GM20431 (cell line): ENCODE measurements at regions not wholly inside any gene's neighbourhood (a gene's known extent, or its start where the extent isn't known, plus 50 kb on each side); places are given as distances from the start of the nearest gene placed in this dataset.
"Not testable (repeated sequence)": the region's sequence is repeated elsewhere in the genome, so short reads cannot be mapped to it uniquely, and the experiment has no call there.

ENCODE experiments used
- in situ Hi-C: fragments of 300-500 bp; cut with MseI, MboI; formaldehyde crosslinking; loops from one replicate; pipeline ENCODE4 v1.15.0; 2020; ENCODE audit warnings: low sequenced_read_pairs; ENCODE audit not compliant: unreplicated experiment

DNA sequence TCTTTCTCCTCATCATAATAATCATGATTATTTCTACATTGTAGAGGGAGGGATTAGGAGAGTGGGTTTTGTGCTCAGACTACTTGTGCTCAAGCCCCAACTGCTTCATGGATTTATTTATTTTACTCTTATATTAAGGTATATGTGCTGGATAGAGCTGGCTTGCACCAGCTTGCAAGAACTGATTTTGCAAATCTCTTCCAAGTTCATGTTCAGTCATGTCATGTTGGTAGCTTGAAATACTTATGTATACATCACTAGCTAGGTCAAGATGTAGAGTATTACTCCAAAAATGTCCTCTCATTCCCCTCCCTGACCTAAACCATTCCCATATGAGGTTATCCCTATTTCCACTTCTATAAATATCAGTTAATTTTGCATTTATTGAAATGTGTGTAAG lies 293.9 kb upstream of the RBMS3 start:
- in situ Hi-C loops, result no loop called here

DNA sequence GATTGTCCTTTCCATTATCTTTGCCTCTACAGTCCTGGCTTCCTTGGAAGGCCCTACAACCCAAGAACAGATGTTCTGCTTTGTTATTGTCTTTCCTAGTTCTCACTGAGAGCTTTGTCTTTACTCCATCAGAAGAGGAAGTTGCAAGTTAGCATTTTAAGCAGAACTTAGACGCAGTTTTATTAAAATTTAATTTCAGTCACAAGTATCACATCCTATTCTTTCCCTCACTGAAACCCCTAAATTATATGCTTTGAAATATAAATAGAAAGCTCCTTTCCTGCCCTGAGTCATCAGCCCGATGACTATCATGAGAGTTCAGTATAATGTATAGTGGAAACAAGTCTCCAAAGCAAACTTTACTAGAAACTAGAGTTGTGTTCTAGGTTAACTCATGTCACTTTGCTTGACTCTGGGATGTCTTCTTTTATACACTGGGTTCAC lies 291.2 kb upstream of the RBMS3 start:
- in situ Hi-C loops, result no loop called here

DNA sequence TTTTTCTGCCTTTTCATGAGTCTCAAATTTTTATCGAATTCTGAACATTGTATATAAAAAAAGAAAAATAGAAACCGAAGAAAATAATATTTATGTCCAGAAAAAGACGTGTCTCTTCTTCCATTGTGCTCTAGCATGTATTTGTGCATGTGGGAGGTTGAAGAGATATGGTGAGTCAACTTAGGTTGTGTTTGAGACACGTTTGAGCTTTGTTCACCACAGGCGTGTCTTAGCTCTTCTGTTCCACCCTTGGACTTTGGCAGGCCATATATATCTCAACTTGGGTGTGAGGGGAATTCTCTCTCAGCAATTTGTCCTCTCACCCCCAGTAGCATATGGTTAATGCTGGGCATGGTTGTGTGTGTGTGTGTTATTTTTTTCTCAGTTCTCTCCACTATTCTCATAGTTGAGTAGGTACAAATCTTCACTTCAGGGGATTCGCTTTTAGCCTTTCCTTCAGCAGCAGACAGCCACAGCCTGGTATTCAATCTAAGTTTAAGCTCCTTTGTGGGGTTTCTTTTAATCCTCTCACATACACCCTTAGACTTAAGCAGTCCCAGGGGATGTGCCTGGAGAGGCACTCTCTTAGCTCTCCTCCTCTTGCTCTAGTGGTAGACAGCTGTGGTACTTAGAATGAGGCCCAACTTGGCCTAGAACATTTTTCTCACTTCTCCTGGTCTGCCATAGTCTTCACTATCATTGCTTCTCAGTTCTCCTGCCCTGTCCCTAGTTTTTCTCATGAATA lies 286.5 kb upstream of the RBMS3 start:
- in situ Hi-C loops, result no loop called here

DNA sequence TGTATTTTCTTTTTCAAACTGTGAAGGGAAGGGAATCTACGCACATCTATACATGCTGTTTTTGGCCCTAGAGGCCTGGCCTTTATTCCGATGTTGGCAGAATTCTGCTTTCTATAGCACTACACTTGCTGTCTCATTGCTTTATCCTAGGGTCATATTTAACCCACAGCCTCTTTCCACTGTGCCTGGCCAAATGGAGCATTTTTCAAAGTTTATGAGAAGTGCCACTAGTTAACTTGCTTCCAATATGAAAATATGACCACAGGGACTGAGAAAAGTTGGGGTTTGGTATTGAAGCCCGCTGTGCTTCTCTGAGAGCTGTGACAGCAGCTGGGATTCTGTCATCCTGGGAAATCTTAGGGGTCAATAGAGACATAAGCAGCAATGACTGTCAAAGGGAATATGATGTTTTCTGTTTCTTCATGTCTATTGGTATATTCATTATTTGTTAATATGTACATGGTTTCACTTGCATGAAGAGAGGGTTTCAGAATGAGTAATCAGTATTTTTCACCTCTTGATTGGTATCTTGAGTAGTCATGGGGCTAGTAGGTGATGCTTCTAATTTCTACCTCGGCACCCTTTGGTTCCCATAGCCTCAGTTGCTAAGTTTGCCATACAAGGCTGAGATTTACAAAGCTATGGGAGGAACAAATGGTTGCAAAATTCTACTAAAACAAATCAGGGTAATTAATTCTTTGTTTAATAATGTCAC lies 275.8 kb upstream of the RBMS3 start:
- in situ Hi-C loops, result no loop called here

DNA sequence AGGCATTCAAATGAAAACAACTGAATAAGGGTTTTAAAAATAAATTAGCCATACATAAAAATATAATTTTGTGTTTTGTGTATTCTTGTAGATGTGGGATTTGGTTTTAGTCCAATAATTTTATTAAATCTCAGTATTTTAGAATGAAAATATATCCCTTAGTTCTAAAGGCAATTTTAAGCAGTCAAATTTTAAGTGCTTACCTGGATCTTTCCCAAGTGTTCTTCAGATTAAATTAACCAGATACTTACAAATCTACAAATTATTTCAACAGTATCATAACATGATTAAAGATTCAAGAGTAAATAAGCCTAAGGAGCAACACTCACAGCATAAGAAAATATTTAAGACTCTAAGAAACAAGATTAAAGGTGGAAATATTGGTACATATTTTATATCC lies 275.0 kb upstream of the RBMS3 start:
- in situ Hi-C loops, result no loop called here

DNA sequence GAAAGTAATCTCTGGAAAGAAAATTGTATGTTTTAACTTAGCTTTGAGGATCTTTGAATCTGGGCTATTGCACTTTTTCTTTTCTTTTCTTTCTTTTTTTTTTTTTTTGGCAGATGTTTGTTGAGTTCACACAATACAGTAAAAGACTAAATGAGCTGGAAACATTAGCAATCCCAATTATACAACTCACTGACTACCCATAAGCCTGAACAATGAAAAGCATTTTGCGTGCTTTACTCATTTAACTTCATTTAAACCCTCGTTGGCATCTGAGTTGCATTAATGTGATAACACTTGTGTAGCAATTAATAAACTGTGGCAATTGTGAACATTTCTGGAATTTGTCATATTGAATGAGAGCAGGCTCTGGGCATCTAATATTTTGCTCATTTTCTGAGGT lies 269.4 kb upstream of the RBMS3 start:
- in situ Hi-C loops, result no loop called here

DNA sequence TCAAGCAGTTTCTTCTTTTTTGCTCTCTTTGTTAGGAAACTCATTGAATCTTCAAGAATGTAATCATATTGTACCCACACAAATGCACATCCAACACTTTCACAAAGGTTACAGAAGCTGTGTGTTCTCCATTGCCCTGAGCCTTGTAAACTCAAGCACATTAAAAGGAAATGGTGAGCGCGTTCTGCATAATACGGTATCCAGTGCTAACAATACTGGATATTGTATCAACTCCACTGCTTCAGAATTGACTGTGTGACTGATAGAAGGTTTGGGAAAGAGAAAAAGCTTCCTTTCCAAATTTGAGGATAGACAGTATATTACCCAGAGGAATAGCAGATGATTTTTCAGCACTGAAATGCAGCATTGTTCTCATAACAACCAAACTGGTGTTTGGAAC lies 268.9 kb upstream of the RBMS3 start:
- in situ Hi-C loops, result no loop called here

DNA sequence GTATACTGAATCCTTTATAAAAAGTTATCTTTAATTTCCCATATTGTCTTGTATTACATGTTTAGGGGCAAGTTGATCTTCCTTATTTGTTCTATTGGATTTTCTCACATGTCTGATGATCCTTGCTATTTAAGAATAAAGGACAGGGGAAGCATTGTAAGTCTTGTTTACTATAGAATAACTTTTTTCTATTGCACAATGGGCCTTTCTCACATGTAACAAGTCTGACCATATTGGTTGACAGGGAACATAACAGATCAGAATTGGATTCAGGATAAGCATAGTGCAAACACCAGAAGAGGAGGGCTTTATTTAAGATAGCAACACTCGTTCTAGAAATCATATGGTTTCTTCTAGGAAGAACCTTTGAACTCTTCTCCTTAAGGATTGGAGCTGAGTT lies 257.9 kb upstream of the RBMS3 start:
- in situ Hi-C loops, result no loop called here

DNA sequence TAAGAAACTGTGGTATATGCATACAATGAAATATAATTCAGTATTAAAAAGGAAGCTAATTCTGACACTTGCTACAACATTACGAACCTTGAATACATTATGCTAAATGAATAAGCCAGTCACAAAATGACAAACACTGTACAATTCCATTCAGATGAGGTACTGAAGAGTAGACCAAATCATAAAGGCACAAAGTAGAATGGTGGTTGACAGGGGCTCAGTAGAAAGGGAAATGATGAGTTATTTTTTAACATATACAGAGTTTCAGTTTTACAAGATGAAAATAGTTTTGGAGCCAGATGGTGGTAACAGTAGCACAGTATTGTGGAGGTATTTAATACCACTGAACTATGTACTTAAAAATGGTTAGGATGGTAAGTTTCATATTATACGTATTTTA lies 254.6 kb upstream of the RBMS3 start:
- in situ Hi-C loops, result no loop called here

DNA sequence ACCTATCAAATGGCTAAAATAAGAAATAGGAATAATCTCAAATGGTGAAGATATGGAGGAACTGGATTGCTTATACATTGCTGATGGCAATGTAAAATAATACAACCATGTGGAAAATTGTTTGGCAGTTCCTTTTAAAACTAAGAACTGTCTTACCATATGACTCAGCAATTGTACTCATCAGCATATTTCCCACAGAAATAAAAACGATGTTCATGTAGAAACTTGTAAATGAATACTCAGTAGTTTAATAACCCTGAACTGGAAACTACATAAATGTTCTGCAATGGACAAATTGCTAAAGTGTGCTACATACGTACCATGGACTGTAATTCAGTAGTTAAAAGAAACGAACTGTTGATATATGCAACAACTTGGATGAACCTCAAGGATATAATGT lies 253.9 kb upstream of the RBMS3 start:
- in situ Hi-C loops, result no loop called here

DNA sequence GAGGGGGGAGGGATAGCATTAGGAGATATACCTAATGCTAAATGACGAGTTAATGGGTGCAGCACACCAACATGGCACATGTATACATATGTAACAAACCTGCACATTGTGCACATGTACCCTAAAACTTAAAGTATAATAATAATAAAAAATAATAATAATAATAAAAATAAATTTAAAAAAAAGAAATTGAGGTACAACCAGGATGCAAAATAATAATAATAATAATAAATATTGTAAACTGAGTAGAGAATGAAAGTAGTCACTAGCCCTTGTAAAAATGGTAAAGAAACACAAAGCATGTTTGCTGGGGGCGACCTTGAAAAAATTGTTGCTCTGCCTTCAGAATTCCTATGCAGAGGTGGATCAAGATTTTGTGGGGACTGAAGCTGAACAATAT lies 249.7 kb upstream of the RBMS3 start:
- in situ Hi-C loops, result not testable (repeated sequence)

DNA sequence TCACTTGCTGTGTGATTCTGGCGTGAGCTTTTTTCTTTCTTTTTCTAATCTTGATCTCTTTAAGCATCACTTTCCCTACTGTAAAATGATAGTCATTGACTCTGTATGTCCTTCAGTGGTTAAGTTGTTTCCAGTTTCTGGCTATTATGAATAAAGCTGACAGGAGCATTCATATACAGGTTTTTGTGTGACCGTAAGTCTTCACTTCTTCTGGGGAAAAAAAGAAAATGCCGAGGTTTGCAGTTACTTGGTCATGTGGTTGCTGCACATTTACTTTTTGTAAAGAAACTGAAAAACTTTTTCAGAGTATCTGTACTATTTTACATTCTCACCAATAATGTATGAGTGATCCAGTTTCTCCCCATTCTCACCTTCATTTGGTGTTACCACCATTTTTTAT lies 247.4 kb upstream of the RBMS3 start:
- in situ Hi-C loops, result no loop called here

DNA sequence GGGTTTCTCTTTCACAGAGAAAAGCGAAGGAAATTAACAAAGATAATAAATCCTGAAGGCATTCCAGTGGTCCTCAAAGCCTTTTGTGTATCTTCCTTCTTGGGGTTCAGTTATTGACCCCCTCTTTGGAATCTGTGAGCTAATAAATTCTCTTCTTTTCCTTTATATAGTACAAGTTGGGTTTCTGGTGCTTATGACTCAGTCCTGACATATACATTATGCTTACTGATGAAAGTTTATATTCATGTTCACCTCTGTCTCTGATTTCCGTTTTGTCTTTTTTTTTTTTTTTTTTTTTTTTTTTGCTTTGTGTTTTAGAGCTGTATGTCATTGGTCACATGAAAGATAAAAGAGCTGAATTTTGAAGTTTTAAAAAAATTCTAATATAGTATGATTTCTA lies 230.7 kb upstream of the RBMS3 start:
- in situ Hi-C loops, result no loop called here

DNA sequence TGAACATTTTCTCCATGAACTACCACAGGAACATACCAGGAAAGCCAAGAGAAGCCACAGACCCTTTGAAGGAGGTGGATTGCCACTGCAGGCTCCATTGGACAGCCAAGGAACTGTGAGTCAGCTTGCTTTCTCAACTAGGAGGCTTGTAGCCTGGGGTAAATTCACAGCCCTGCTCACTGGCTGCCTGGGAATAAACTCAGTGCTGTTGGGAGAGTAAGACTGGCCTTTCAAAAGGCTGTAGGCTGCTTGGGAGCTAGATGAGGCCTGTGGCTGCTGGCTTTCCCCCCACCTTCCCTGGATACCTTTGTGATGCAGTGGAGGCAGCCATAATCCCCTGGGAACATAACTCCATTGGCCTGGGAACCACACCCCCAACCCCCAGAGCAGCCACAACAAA lies 223.5 kb upstream of the RBMS3 start:
- in situ Hi-C loops, result no loop called here

DNA sequence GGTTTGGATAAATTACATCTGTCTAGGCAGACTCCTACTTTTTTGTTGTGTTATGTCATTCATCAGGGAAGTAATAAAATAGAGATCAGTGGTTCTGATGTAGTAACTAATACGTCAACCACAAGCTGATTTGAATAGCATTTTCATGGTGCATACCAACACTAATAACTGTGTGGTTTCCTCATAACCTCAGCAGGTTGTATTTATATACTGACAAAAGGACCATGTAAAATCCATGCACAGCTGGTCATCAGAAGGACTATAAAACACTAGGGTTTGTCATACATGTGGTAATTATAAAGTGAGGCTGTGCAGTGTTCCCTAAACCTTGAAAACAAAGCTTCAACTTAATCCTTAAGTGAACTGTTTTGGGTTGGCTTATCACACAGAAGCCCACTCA lies 216.8 kb upstream of the RBMS3 start:
- in situ Hi-C loops, result no loop called here

DNA sequence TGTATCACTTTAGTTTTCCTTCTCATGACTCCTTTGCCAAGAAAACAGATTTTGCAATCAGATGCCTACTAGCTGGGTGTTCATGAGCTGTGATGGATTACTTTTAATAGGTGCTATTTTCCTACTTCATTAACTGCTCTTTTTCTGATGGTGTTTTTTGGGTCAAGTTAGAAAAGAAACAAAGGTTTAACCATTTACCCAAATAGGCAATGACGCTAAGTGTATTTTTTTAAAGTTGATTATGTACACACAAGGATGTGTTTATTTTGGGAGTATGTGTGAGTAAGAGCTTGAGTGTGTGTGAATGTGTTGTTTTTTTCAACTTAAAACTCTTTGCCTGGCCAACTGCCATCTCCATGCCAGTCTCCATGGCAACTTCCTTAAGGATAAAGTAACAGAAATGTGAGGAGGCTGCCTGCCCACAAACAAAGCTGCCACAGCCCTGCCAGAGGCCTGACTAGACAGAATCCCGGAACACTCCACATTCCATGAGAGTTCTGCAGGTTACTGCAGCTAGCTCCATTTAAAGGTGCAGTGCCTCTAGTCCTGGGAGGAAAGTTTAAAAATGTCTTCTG lies 215.6 kb upstream of the RBMS3 start:
- in situ Hi-C loops, result no loop called here

DNA sequence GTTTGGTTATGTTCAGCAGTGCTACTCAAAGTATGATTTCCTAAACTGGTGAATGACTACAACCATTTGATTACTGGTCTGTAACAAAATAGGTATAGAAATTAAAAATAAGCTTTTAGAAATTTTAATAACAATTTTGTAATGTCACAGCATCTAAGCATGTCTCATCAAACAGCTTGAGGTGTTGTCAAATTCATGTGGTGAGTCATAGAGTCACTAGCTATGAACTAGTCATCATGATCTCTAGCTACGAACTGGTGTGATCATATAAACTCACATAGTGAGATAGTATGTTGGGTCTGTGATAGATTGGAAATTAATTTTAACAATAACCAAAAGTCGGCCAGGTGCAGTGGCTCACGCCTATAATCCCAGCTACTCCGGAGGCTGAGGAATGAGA lies 213.9 kb upstream of the RBMS3 start:
- in situ Hi-C loops, result no loop called here

DNA sequence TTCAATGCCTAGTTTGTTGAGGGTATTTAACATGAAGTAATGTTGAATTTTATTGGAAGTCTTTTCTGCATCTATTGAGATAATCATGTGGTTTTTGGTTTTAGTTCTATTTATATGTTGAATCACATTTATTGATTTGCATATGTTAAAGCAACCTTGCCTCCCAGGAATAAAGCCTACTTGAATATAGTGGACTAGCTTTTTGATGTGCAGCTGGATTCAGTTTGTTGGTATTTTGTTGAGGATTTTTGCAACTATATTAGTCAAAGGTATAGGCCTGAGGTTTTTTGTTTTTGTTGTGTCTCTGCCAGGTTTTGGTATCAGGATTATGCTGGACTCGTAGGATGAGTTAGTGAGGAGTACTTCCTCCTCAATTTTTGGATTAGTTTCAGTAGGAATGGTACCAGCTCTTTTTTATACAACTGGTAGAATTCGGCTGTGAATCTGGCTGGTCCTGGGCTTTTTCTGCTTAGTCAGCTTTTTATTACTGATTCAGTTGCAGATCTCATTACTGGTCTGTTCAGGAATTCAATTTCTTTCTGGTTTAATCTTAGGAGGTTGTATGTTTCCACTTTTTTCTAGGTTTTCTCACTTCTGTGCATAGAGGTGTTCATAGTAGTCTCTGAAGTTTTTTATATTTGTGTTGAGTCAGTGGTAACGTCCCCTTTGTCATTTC lies 209.8 kb upstream of the RBMS3 start:
- in situ Hi-C loops, result no loop called here

DNA sequence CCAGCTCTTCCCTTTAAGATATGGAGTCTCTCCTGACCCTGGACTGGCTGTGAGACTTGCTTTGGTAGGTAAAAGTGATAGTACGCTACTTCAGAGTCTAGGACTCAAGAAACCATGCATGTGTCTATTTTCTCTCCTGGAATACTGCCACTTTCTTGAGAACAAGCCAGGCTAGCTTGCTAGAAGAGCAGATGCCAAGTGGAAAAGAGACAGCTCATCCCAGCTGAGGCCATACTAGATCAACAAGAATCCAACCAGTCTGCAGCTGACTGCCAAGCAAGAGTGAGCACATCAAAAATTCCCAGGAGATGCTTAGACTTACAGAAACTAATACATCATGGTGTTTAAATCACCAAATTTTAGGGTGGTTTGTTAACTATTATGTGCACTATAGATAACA lies 208.3 kb upstream of the RBMS3 start:
- in situ Hi-C loops, result no loop called here

DNA sequence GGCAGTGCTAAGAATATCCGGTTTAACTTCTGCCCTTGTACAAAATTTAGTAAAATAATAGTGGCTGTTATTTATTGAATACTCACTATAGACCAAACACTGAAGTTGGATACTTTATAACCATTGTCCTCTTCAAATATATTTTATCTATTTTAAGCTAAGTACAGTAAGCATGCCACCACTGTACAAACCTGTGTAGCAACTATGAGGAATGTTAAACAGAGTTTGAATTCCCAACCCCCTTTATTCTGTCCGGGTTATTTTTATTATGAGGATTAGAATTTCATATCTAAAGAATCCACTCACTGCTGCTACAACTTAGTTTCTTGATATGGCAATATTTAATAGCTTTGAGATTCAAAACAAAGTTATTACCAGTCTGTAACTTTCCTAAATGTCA lies 203.5 kb upstream of the RBMS3 start:
- in situ Hi-C loops, result no loop called here

DNA sequence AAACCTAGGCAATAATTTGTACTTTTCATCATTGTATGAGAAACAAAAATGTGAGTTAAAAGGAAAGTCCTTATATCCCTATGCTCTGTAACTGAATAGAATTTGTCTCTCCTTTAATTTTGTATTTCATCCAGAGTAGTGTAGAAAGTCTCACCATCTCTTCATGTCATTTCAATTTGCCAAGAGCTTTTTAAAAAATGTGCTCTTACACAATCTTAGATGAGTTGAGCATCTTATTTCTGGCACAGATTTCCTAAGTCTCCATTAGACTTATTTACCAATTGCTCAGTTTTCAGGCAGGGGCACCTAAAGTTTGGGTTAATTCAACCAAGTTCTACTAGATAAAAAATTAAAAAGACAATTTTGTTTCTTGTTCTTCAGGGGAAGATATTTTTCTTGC lies 201.5 kb upstream of the RBMS3 start:
- in situ Hi-C loops, result no loop called here
